Neural progenitor cell (in vitro differentiated cells): ENCODE measurements at regions not wholly inside any gene's neighbourhood (a gene's known extent, or its start where the extent isn't known, plus 50 kb on each side); places are given as distances from the start of the nearest gene placed in this dataset.

Experiments used
- DNase-seq: peaks from one replicate; pipeline ENCODE4 v3.0.0-alpha.2; 2016; ENCODE audit warnings: low spot score
- H2AFZ ChIP-seq: fragments of 200-600 bp; sonication (generic); replicated peaks from 2 replicates; pipeline ENCODE4 v1.6.1; 2016; ENCODE audit warnings: antibody characterized with exemption
- H3F3A ChIP-seq: fragments of 200-600 bp; sonication (generic); 2 replicates; pipeline ENCODE4 v1.6.1; 2016; ENCODE audit warnings: antibody characterized with exemption, low read depth
- H3K27ac ChIP-seq: fragments of 200-600 bp; sonication (generic); 2 replicates; pipeline ENCODE4 v1.5.1; 2016; ENCODE audit warnings: mild to moderate bottlenecking
- H3K27me3 ChIP-seq: fragments of 200-600 bp; sonication (generic); 2 replicates; pipeline ENCODE4 v1.6.1; 2016; ENCODE audit warnings: mild to moderate bottlenecking, moderate library complexity
- H3K36me3 ChIP-seq: fragments of 200-600 bp; sonication (generic); 2 replicates; pipeline ENCODE4 v1.5.1; 2016
- H3K4me1 ChIP-seq: fragments of 200-600 bp; sonication (generic); 2 replicates; pipeline ENCODE4 v1.6.1; 2016; ENCODE audit warnings: mixed run types
- H3K4me2 ChIP-seq: fragments of 200-600 bp; sonication (generic); 2 replicates; pipeline ENCODE4 v1.6.1; 2016
- H3K4me3 ChIP-seq: fragments of 200-600 bp; sonication (generic); 2 replicates; pipeline ENCODE4 v1.5.1; 2016
- H3K79me2 ChIP-seq: fragments of 200-600 bp; sonication (generic); 2 replicates; pipeline ENCODE4 v1.6.1; 2016; ENCODE audit warnings: low read depth
- H3K9ac ChIP-seq: fragments of 200-600 bp; sonication (generic); 2 replicates; pipeline ENCODE4 v1.6.1; 2016
- H3K9me3 ChIP-seq: fragments of 200-600 bp; sonication (generic); 2 replicates; pipeline ENCODE4 v1.5.1; 2016; ENCODE audit warnings: low read depth
- H4K20me1 ChIP-seq: fragments of 200-600 bp; sonication (generic); 2 replicates; pipeline ENCODE4 v1.6.1; 2016; ENCODE audit warnings: low read depth
- H3K27ac Mint-ChIP-seq: 3 replicates; pipeline ENCODE4 v1.8.0; 2021; ENCODE audit warnings: mixed read lengths
- H3K27me3 Mint-ChIP-seq: 2 replicates; pipeline ENCODE4 v1.8.0; 2022; ENCODE audit warnings: low read depth, mild to moderate bottlenecking, inconsistent platforms, moderate library complexity, mixed read lengths; ENCODE audit not compliant: insufficient read depth
- H3K36me3 Mint-ChIP-seq: 3 replicates; pipeline ENCODE4 v1.8.0; 2021; ENCODE audit warnings: mixed read lengths
- H3K4me1 Mint-ChIP-seq: 3 replicates; pipeline ENCODE4 v1.8.0; 2021; ENCODE audit warnings: mixed read lengths
- H3K4me3 Mint-ChIP-seq: 3 replicates; pipeline ENCODE4 v1.8.0; 2021; ENCODE audit warnings: mild to moderate bottlenecking, moderate library complexity, mixed read lengths
- H3K9me3 Mint-ChIP-seq: 3 replicates; pipeline ENCODE4 v1.8.0; 2020; ENCODE audit warnings: mixed read lengths
- CTCF ChIP-seq: fragments of 200-600 bp; sonication (generic); IDR thresholded peaks from 2 replicates; pipeline ENCODE4 v1.5.1; 2017; ENCODE audit warnings: antibody characterized with exemption, mild to moderate bottlenecking
- EZH2 ChIP-seq: fragments of 200-600 bp; sonication (generic); IDR thresholded peaks from 2 replicates; pipeline ENCODE4 v1.6.1; 2017; ENCODE audit warnings: antibody characterized with exemption, mild to moderate bottlenecking, moderate library complexity
- EZH2phosphoT487 ChIP-seq: fragments of 200-600 bp; sonication (generic); IDR thresholded peaks from 2 replicates; pipeline ENCODE4 v1.6.1; 2017; ENCODE audit warnings: antibody characterized with exemption

- H3K4me3 ChIP-seq, result no peak overlapping the region
- H3F3A ChIP-seq, result no peaks in the 10 kb centered on the region
- no peaks in the 10 kb centered on the region for H3K9me3 Mint-ChIP-seq
- no peaks in the 10 kb centered on the region for H3K4me1 ChIP-seq
- H3K79me2 ChIP-seq, result no peaks in the 10 kb centered on the region
- H3K27me3 Mint-ChIP-seq, result no peaks in the 10 kb centered on the region
- no peaks in the 10 kb centered on the region for H3K4me1 Mint-ChIP-seq
- H3K4me3 Mint-ChIP-seq, result no peak overlapping the region
- no peaks in the 10 kb centered on the region for H4K20me1 ChIP-seq
- no peak overlapping the region for H3K4me2 ChIP-seq
- H3K27me3 ChIP-seq, result no peaks in the 10 kb centered on the region
- peak; percentile 10 for DNase-seq
- H3K27ac Mint-ChIP-seq, result peak overlapping the region; percentile 13
- peak overlapping the region; percentile 4 for H2AFZ ChIP-seq
- no peaks in the 10 kb centered on the region for H3K9me3 ChIP-seq
- no peak overlapping the region for H3K27ac ChIP-seq
- no peak for TF ChIP-seq CTCF
- no peak for TF ChIP-seq EZH2
- no peak for TF ChIP-seq EZH2phosphoT487
- H3K9ac ChIP-seq, result no peak overlapping the region
- H3K36me3 ChIP-seq, result no peaks in the 10 kb centered on the region
- H3K36me3 Mint-ChIP-seq, result no peaks in the 10 kb centered on the region
Measured at GRCh38 chr5:92378966-92379611, 996.0 kb upstream of the ARRDC3 start.

- Mint-ChIP-seq H3K36me3 (no peaks in the 10 kb centered on the region), H3K9me3 (no peaks in the 10 kb centered on the region), H3K4me1 (no peaks in the 10 kb centered on the region), H3K4me3 (no peak overlapping the region), H3K27ac (no peak overlapping the region), H3K27me3 (no peaks in the 10 kb centered on the region)
- H3F3A ChIP-seq, result no peaks in the 10 kb centered on the region
- H3K4me2 ChIP-seq, result no peak overlapping the region
- H3K79me2 ChIP-seq, result no peaks in the 10 kb centered on the region
- H3K27me3 ChIP-seq, result no peaks in the 10 kb centered on the region
- H3K36me3 ChIP-seq, result no peaks in the 10 kb centered on the region
- no peak overlapping the region for H3K4me3 ChIP-seq
- H4K20me1 ChIP-seq, result no peaks in the 10 kb centered on the region
- H3K27ac ChIP-seq, result no peak overlapping the region
- peaks cover 9% of the 10 kb centered on the region for H3K4me1 ChIP-seq
- H2AFZ ChIP-seq, result no peak overlapping the region
- H3K9ac ChIP-seq, result no peak overlapping the region
- no peaks in the 10 kb centered on the region for H3K9me3 ChIP-seq
- DNase-seq, result no peak
- TF ChIP-seq EZH2phosphoT487, result no peak
- TF ChIP-seq EZH2, result no peak
- no peak for TF ChIP-seq CTCF
Measured at GRCh38 chr5:92374859-92375258, 991.7 kb upstream of the ARRDC3 start.

GRCh38 chr5:92372766-92373165, 989.6 kb upstream of the ARRDC3 start:
- no peak for TF ChIP-seq EZH2phosphoT487
- no peak for TF ChIP-seq EZH2
- TF ChIP-seq CTCF, result no peak
- no peak overlapping the region for H3K4me3 Mint-ChIP-seq

More at GRCh38 chr5:92372766-92373165, 989.6 kb upstream of the ARRDC3 start:
- H3K27ac Mint-ChIP-seq, result no peak overlapping the region
- no peak overlapping the region for H3K9ac ChIP-seq
- peaks cover 8% of the 10 kb centered on the region for H3K9me3 Mint-ChIP-seq
- H3K36me3 Mint-ChIP-seq, result no peaks in the 10 kb centered on the region
- no peak overlapping the region for H3K4me3 ChIP-seq
- H3K4me1 Mint-ChIP-seq, result no peaks in the 10 kb centered on the region
- H3K4me2 ChIP-seq, result no peak overlapping the region
- H3K27me3 ChIP-seq, result no peaks in the 10 kb centered on the region
- peaks cover 9% of the 10 kb centered on the region for H3K4me1 ChIP-seq
- no peaks in the 10 kb centered on the region for H3K9me3 ChIP-seq
- H3K79me2 ChIP-seq, result no peaks in the 10 kb centered on the region
- H3K27ac ChIP-seq, result no peak overlapping the region
- no peaks in the 10 kb centered on the region for H3K36me3 ChIP-seq
- no peaks in the 10 kb centered on the region for H4K20me1 ChIP-seq
- H2AFZ ChIP-seq, result no peak overlapping the region
- no peaks in the 10 kb centered on the region for H3K27me3 Mint-ChIP-seq
- DNase-seq, result no peak
- H3F3A ChIP-seq, result no peaks in the 10 kb centered on the region
